ENCODE measurements at regions not wholly inside any gene's neighbourhood (a gene's known extent, or its start where the extent isn't known, plus 50 kb on each side); places are given as distances from the start of the nearest gene placed in this dataset.

DNA sequence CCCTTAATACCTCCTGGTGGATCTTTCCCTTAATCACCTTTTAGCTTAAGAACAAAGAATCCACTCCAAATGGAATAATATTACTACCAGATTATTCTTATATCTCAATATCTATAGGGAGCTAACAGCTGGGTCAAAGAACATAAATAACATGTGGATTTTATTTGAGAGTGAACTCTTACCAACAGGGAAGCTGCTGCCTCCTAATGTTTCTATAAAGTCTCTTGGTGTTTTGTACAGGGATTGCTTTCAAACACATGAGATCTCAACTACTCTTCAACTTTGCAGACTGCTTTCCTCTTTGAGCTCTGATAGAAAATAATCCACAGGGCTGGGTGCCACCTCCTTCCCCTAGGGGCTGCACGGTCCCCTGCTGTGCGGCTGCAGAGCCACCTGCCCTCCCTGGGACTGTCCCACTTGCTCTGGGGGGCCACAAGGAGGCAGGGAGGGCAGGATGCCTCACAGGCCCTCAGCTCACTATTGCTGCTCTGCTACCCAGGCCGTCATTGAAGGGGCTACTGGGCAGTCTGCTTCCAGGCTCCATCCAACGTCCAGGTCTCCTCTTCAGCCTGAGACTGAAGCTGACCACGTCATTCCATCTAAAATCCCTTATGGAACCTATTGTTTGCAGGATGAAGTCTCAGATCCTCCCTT, 191.2 kb downstream of the CXCL12 start:
- H3K4me1 ChIP-seq (ENCODE audit: control insufficient read depth, extremely low read depth, insufficient read depth, low read length), result peaks cover 8% of the 10 kb centered on the region
- TF ChIP-seq CTCF (optimal IDR thresholded peaks at IDR 0.05 in 1 of 3, IDR thresholded peaks at IDR 0.05 in 1 of 3, conservative IDR thresholded peaks at IDR 0.05 in 1 of 3; ENCODE audit: extremely low read depth in 1 of 3, insufficient read depth in 2 of 3, low read length in 3 of 3) (no peak), EZH2 (IDR thresholded peaks at IDR 0.05; ENCODE audit: low read length) (no peak)
- dilution Hi-C loops (cut with MboI; ENCODE audit: extremely low pct_ligation_motif_present, low sequenced_read_pairs), result no loop called here
- DNase-seq (ENCODE audit: low read depth, low spot score) (no peak), FAIRE-seq (no peak)
- no peak overlapping the region for H3K27ac ChIP-seq (ENCODE audit: control insufficient read depth, insufficient read depth, low read length)
- peaks cover 6% of the 10 kb centered on the region for H3K27me3 ChIP-seq (ENCODE audit: control insufficient read depth, extremely low read depth, insufficient read depth, low read length)
- H4K20me1 ChIP-seq (ENCODE audit: control insufficient read depth, extremely low read depth, insufficient read depth, low read length), result no peaks in the 10 kb centered on the region
- no peak overlapping the region for H2AFZ ChIP-seq (ENCODE audit: control insufficient read depth, low read length)
- H3K9ac ChIP-seq (ENCODE audit: control insufficient read depth, extremely low read depth, insufficient read depth, low read length), result no peak overlapping the region
- no peaks in the 10 kb centered on the region for H3K36me3 ChIP-seq (ENCODE audit: control insufficient read depth in 2 of 2, extremely low read depth in 1 of 2, insufficient read depth in 2 of 2, low read length in 2 of 2)
- H3K9me1 ChIP-seq (ENCODE audit: control insufficient read depth, extremely low read depth, insufficient read depth, low read length), result no peaks in the 10 kb centered on the region
- no peaks in the 10 kb centered on the region for H3K9me3 ChIP-seq (ENCODE audit: control insufficient read depth, low read depth, low read length)
- no peak overlapping the region for H3K4me2 ChIP-seq (ENCODE audit: control insufficient read depth, extremely low read depth, insufficient read depth, low read depth, low read length)
- H3K4me3 ChIP-seq (ENCODE audit: control insufficient read depth in 2 of 3, extremely low read depth in 1 of 3, insufficient read depth in 2 of 3, low read depth in 1 of 3, low read length in 3 of 3), result no peak overlapping the region
- H3K79me2 ChIP-seq (ENCODE audit: control insufficient read depth, insufficient read depth, low read length), result no peaks in the 10 kb centered on the region

GRCh38 chr10:44193166-44193565, 191.7 kb downstream of the CXCL12 start:
- FAIRE-seq, result no peak
- no peak overlapping the region for H3K4me2 ChIP-seq (ENCODE audit: control insufficient read depth, extremely low read depth, insufficient read depth, low read depth, low read length)
- TF ChIP-seq EZH2 (IDR thresholded peaks at IDR 0.05; ENCODE audit: low read length) (no peak), CTCF (optimal IDR thresholded peaks at IDR 0.05 in 1 of 3, IDR thresholded peaks at IDR 0.05 in 1 of 3, conservative IDR thresholded peaks at IDR 0.05 in 1 of 3; ENCODE audit: extremely low read depth in 1 of 3, insufficient read depth in 2 of 3, low read length in 3 of 3) (no peak)
- no peaks in the 10 kb centered on the region for H3K9me1 ChIP-seq (ENCODE audit: control insufficient read depth, extremely low read depth, insufficient read depth, low read length)
- H3K79me2 ChIP-seq (ENCODE audit: control insufficient read depth, insufficient read depth, low read length), result no peaks in the 10 kb centered on the region
- H3K27me3 ChIP-seq (ENCODE audit: control insufficient read depth, extremely low read depth, insufficient read depth, low read length), result peaks cover 6% of the 10 kb centered on the region
- no peak overlapping the region for H3K9ac ChIP-seq (ENCODE audit: control insufficient read depth, extremely low read depth, insufficient read depth, low read length)
- no peak for DNase-seq (ENCODE audit: low read depth, low spot score)
- dilution Hi-C loops (cut with MboI; ENCODE audit: extremely low pct_ligation_motif_present, low sequenced_read_pairs), result no loop called here
- no peaks in the 10 kb centered on the region for H4K20me1 ChIP-seq (ENCODE audit: control insufficient read depth, extremely low read depth, insufficient read depth, low read length)
- no peaks in the 10 kb centered on the region for H3K9me3 ChIP-seq (ENCODE audit: control insufficient read depth, low read depth, low read length)
- peaks cover 8% of the 10 kb centered on the region for H3K4me1 ChIP-seq (ENCODE audit: control insufficient read depth, extremely low read depth, insufficient read depth, low read length)
- H3K36me3 ChIP-seq (ENCODE audit: control insufficient read depth in 2 of 2, extremely low read depth in 1 of 2, insufficient read depth in 2 of 2, low read length in 2 of 2), result no peaks in the 10 kb centered on the region
- H3K27ac ChIP-seq (ENCODE audit: control insufficient read depth, insufficient read depth, low read length), result no peak overlapping the region
- no peak overlapping the region for H2AFZ ChIP-seq (ENCODE audit: control insufficient read depth, low read length)
- H3K4me3 ChIP-seq (ENCODE audit: control insufficient read depth in 2 of 3, extremely low read depth in 1 of 3, insufficient read depth in 2 of 3, low read depth in 1 of 3, low read length in 3 of 3), result no peak overlapping the region
